ENCODE measurements at regions not wholly inside any gene's neighbourhood (a gene's known extent, or its start where the extent isn't known, plus 50 kb on each side); places are given as distances from the start of the nearest gene placed in this dataset.

GRCh38 chr20:48126227-48126740 lies 341.0 kb upstream of the SULF2 start (continued):
- TF ChIP-seq LRRFIP1 (CRISPR knock-in tag; conservative IDR thresholded peaks at IDR 0.05), result no peak
- TF ChIP-seq TOE1 (CRISPR knock-in tag; IDR thresholded peaks at IDR 0.05), result no peak
- TF ChIP-seq TSC22D2 (CRISPR knock-in tag; IDR thresholded peaks at IDR 0.05; ENCODE audit: borderline replicate concordance), result no peak
- TF ChIP-seq ZNF615 (CRISPR knock-in tag; IDR thresholded peaks at IDR 0.05; ENCODE audit: borderline replicate concordance), result no peak
- no peak for TF ChIP-seq BHLHE40 (IDR thresholded peaks at IDR 0.05; ENCODE audit: low read length)
- TF ChIP-seq ZNF354B (CRISPR knock-in tag; IDR thresholded peaks at IDR 0.05), result no peak
- no peak for TF ChIP-seq THYN1 (CRISPR knock-in tag; IDR thresholded peaks at IDR 0.05; ENCODE audit: borderline replicate concordance, low read depth)
- TF ChIP-seq KAT7 (CRISPR knock-in tag; IDR thresholded peaks at IDR 0.05; ENCODE audit: borderline replicate concordance), result no peak; the same call in 1 of the 2 replicates
- TF ChIP-seq HHEX (CRISPR knock-in tag; IDR thresholded peaks at IDR 0.05), result no peak
- TF ChIP-seq HNRNPK (IDR thresholded peaks at IDR 0.05; ENCODE audit: low read depth, low read length, poor library complexity, severe bottlenecking), result no peak
- TF ChIP-seq NCOA1 (CRISPR knock-in tag; IDR thresholded peaks at IDR 0.05), result no peak
- no peak for TF ChIP-seq THAP7 (CRISPR knock-in tag; IDR thresholded peaks at IDR 0.05)
- no peak for TF ChIP-seq PRDM10 (CRISPR knock-in tag; IDR thresholded peaks at IDR 0.05; ENCODE audit: low read depth)
- no peak for TF ChIP-seq HMGA1 (CRISPR knock-in tag; conservative IDR thresholded peaks at IDR 0.05)
- TF ChIP-seq ZUFSP (CRISPR knock-in tag; IDR thresholded peaks at IDR 0.05; ENCODE audit: borderline replicate concordance), result no peak
- no peak for TF ChIP-seq CHD2 (IDR thresholded peaks at IDR 0.05; ENCODE audit: low read depth, low read length)
- no peak for TF ChIP-seq ZNF546 (CRISPR knock-in tag; conservative IDR thresholded peaks at IDR 0.05)
- no peak; the same call in 1 of the 2 replicates for TF ChIP-seq ZNF790 (CRISPR knock-in tag; IDR thresholded peaks at IDR 0.05; ENCODE audit: borderline replicate concordance)
- no peak for TF ChIP-seq NR3C1 (CRISPR knock-in tag; IDR thresholded peaks at IDR 0.05)
- TF ChIP-seq IRX3 (CRISPR knock-in tag; IDR thresholded peaks at IDR 0.05; ENCODE audit: borderline replicate concordance, low read depth), result no peak
- TF ChIP-seq ZNF607 (CRISPR knock-in tag; IDR thresholded peaks at IDR 0.05; ENCODE audit: borderline replicate concordance), result no peak
- 0 out of 2 replicates have a peak, but pooled peaks have one; percentile 15 for TF ChIP-seq PHF8 (CRISPR knock-in tag; IDR thresholded peaks at IDR 0.05)
- TF ChIP-seq IRF2 (CRISPR knock-in tag; IDR thresholded peaks at IDR 0.05), result 0 out of 2 replicates have a peak, but pooled peaks have one; percentile 16
